ENCODE measurements at regions not wholly inside any gene's neighbourhood (a gene's known extent, or its start where the extent isn't known, plus 50 kb on each side); places are given as distances from the start of the nearest gene placed in this dataset.

GRCh38 chr1:208362011-208362410 is 117.8 kb upstream of the PLXNA2 start:
- no peak for TF ChIP-seq POLR2AphosphoS5 (IDR thresholded peaks at IDR 0.05; ENCODE audit: low read depth, low read length)
- TF ChIP-seq REST (IDR thresholded peaks at IDR 0.05; ENCODE audit: insufficient read depth in 1 of 2, low read depth in 2 of 2, low read length in 2 of 2): no peak

All from PFSK-1 (cell line).